ENCODE measurements at regions not wholly inside any gene's neighbourhood (a gene's known extent, or its start where the extent isn't known, plus 50 kb on each side); places are given as distances from the start of the nearest gene placed in this dataset.
"Not testable (repeated sequence)": the region's sequence is repeated elsewhere in the genome, so short reads cannot be mapped to it uniquely, and the experiment has no call there.

DNA sequence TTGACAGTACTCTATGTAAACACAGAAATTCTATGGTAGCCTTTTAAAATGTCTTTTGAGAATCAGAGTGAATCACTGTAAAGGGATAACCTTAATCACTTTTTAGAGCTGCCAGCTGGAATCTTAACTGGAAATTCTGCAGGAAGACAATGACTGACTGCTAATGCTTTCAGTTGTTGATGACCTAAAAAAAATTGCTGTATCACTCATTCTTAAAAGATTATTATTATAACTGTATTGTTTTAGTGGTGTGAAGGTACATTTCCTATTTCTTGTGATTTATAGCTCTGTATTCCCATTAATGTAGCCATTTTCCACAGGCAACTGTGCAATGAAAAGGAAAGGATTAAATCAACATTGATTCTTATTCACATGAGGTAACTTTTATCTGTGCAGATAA lies 260.5 kb downstream of the CALCRL start:
- DNase-seq (no peak), ATAC-seq (replicated peaks in 1 of 2) (no peak)
- H3K27ac Mint-ChIP-seq = no peak overlapping the region
- H3K4me3 Mint-ChIP-seq = no peak overlapping the region
- H3K36me3 Mint-ChIP-seq (ENCODE audit: insufficient read depth in 2 of 2) = no peaks in the 10 kb centered on the region
- H3K4me1 Mint-ChIP-seq (ENCODE audit: low read depth) = no peaks in the 10 kb centered on the region
- peaks cover 0 to 4% of the 10 kb centered on the region in 2 donors for H3K9me3 Mint-ChIP-seq
- H3K27me3 Mint-ChIP-seq (ENCODE audit: low read depth) = no peaks in the 10 kb centered on the region

- no peaks in the 10 kb centered on the region for H3K36me3 Mint-ChIP-seq (ENCODE audit: insufficient read depth in 2 of 2)
- ATAC-seq (replicated peaks in 1 of 2) (no peak), DNase-seq (no peak)
- no peak overlapping the region for H3K4me3 Mint-ChIP-seq
- H3K27ac Mint-ChIP-seq = no peak overlapping the region
- peaks cover 0 to 2% of the 10 kb centered on the region in 2 donors for H3K9me3 Mint-ChIP-seq
- H3K27me3 Mint-ChIP-seq (ENCODE audit: low read depth) = no peaks in the 10 kb centered on the region
- H3K4me1 Mint-ChIP-seq (ENCODE audit: low read depth) = no peaks in the 10 kb centered on the region
Observed at GRCh38 chr2:187180529-187180928, 267.5 kb downstream of the CALCRL start.

GRCh38 chr2:187178876-187179275 lies 269.2 kb downstream of the CALCRL start:
- not testable (repeated sequence) for H3K9me3 Mint-ChIP-seq; H3K4me1 Mint-ChIP-seq (ENCODE audit: low read depth); H3K36me3 Mint-ChIP-seq (ENCODE audit: insufficient read depth in 2 of 2); ATAC-seq (replicated peaks in 1 of 2); DNase-seq; H3K27ac Mint-ChIP-seq; H3K4me3 Mint-ChIP-seq; H3K27me3 Mint-ChIP-seq (ENCODE audit: low read depth)

DNA sequence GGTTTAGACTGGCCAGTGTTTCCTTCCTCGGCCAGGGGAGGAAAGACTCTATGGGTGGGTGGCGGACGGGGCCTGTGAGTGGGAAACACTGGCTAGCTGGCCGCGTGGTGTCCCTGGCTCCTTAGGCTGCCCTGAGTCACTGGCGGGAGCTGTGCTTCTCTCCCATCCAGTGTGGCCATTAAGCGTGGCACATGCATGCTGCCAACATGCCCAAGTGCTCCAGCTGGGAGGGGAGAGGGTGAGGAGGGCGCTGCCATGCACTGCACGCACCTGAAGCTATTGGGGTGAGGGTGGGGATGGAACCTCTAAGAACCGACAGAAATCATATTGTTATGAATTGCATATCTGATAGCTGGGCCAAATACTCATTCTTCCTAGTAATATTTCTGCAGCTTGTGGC lies 270.8 kb downstream of the CALCRL start:
- Mint-ChIP-seq H3K4me3 (no peak overlapping the region), H3K27me3 (ENCODE audit: low read depth) (no peaks in the 10 kb centered on the region), H3K9me3 (peaks cover 0 to 2% of the 10 kb centered on the region in 2 donors), H3K36me3 (ENCODE audit: insufficient read depth in 2 of 2) (no peaks in the 10 kb centered on the region), H3K27ac (no peak overlapping the region), H3K4me1 (ENCODE audit: low read depth) (no peaks in the 10 kb centered on the region)
- DNase-seq = no peak
- ATAC-seq (replicated peaks in 1 of 2) = no peak

GRCh38 chr2:187174582-187174981 lies 273.5 kb downstream of the CALCRL start:
- no peaks in the 10 kb centered on the region for H3K36me3 Mint-ChIP-seq (ENCODE audit: insufficient read depth in 2 of 2)
- H3K27me3 Mint-ChIP-seq (ENCODE audit: low read depth) = no peaks in the 10 kb centered on the region
- no peak overlapping the region for H3K4me3 Mint-ChIP-seq
- peaks cover 0 to 2% of the 10 kb centered on the region in 2 donors for H3K9me3 Mint-ChIP-seq
- ATAC-seq (replicated peaks in 1 of 2) (no peak), DNase-seq (no peak)
- H3K4me1 Mint-ChIP-seq (ENCODE audit: low read depth) = no peaks in the 10 kb centered on the region
- H3K27ac Mint-ChIP-seq = no peak overlapping the region

GRCh38 chr2:187171318-187171717 lies 276.7 kb downstream of the CALCRL start:
- Mint-ChIP-seq H3K4me1 (ENCODE audit: low read depth) (no peaks in the 10 kb centered on the region), H3K27ac (no peak overlapping the region), H3K4me3 (no peak overlapping the region), H3K9me3 (peaks cover 0 to 2% of the 10 kb centered on the region in 2 donors), H3K27me3 (ENCODE audit: low read depth) (no peaks in the 10 kb centered on the region), H3K36me3 (ENCODE audit: insufficient read depth in 2 of 2) (no peaks in the 10 kb centered on the region)
- DNase-seq = no peak
- ATAC-seq (replicated peaks in 1 of 2) = no peak

DNA sequence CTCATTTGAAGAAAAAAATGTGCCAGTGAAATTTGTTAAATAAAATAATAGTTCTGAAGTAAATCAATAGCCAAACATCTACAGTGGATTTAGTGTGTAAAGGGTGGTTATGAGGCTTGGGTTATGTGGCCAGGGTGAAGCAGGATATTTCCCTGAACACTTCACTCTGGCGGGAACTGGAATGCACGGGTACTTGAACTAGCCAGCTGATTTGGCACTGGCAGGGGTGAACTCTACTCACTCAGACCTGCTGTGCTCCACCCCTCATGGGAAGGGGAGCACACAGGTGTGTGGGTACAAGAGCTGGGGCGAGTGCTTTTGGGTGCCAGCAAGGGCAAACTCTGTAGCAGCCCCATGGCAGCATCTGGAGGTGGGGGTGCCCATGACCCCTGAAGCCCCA lies 278.2 kb downstream of the CALCRL start:
- DNase-seq (no peak), ATAC-seq (replicated peaks in 1 of 2) (no peak)
- Mint-ChIP-seq H3K4me1 (ENCODE audit: low read depth) (no peaks in the 10 kb centered on the region), H3K9me3 (peaks cover 0 to 4% of the 10 kb centered on the region in 2 donors), H3K27ac (no peak overlapping the region), H3K4me3 (no peak overlapping the region), H3K27me3 (ENCODE audit: low read depth) (no peaks in the 10 kb centered on the region), H3K36me3 (ENCODE audit: insufficient read depth in 2 of 2) (no peaks in the 10 kb centered on the region)

DNA sequence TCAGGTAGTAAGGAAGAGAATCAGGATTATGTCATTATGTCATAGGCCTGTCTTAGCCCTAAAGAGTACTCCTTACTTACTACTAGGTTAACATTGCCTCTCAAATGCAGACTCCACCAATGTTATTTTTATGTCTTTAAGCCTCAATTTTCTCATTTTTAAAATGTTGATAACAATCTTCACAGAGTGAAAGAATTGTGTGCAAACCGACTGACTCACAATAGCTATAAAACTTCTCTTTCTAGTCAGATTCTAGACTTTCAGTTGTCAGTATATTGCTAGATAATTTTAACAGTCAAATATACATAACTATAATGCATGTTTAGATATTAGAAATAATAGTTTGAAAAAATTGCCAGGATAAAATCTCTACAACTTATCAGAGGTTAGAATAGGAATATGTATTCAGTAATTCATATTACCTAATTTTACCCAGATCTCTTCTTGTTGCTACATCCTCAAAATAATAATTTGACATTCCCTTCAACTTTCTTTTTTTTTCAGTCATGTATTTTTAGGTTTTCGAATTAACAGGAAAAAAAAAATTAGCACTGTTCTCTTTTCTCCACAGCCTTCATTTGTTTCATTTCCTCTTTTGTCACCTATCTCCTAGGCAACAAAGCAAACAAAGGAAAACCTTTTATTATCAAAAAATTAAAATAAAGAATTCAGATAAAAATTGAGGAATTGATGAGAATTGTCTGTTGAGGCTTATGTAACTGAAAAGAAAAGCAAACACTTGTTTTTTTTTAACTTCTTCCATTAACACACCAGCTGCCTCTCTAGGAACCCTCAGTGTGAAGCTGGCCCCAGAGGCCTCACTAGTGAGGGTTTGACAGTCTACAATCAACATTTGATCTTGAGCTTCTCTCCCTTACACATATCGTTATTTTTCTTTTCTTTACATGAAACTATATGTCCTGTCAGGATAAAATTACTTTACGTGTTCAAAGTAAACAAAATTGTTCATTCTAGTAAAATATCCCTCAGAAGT lies 279.0 kb downstream of the CALCRL start:
- Mint-ChIP-seq H3K4me1 (ENCODE audit: low read depth) (no peaks in the 10 kb centered on the region), H3K27ac (no peak overlapping the region), H3K9me3 (peaks cover 0 to 4% of the 10 kb centered on the region in 2 donors), H3K4me3 (no peak overlapping the region), H3K36me3 (ENCODE audit: insufficient read depth in 2 of 2) (no peaks in the 10 kb centered on the region), H3K27me3 (ENCODE audit: low read depth) (no peaks in the 10 kb centered on the region)
- ATAC-seq (replicated peaks in 1 of 2) = no peak
- no peak for DNase-seq

DNA sequence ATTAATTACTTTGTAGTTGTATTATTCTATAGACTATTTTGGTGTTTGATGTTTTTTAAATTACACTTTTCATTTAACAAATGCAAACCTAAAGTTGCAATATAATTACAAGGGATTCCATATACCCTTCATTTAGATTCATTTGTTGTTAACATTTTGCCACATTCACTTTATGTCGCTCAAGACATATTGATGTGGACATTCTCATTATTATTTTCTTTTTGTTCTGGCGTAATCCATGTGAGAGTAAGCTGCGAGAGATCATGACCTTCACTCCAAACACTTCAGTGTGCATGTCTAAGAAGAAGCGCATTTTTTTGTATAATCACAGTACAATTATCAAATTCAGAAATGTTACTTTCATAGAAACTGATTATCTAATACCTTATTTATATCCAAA lies 280.6 kb downstream of the CALCRL start:
- no peak overlapping the region for H3K4me3 Mint-ChIP-seq
- ATAC-seq (replicated peaks in 1 of 2) = no peak
- peaks cover 0 to 2% of the 10 kb centered on the region in 2 donors for H3K9me3 Mint-ChIP-seq
- no peaks in the 10 kb centered on the region for H3K36me3 Mint-ChIP-seq (ENCODE audit: insufficient read depth in 2 of 2)
- no peaks in the 10 kb centered on the region for H3K27me3 Mint-ChIP-seq (ENCODE audit: low read depth)
- no peak overlapping the region for H3K27ac Mint-ChIP-seq
- no peaks in the 10 kb centered on the region for H3K4me1 Mint-ChIP-seq (ENCODE audit: low read depth)
- DNase-seq = no peak

DNA sequence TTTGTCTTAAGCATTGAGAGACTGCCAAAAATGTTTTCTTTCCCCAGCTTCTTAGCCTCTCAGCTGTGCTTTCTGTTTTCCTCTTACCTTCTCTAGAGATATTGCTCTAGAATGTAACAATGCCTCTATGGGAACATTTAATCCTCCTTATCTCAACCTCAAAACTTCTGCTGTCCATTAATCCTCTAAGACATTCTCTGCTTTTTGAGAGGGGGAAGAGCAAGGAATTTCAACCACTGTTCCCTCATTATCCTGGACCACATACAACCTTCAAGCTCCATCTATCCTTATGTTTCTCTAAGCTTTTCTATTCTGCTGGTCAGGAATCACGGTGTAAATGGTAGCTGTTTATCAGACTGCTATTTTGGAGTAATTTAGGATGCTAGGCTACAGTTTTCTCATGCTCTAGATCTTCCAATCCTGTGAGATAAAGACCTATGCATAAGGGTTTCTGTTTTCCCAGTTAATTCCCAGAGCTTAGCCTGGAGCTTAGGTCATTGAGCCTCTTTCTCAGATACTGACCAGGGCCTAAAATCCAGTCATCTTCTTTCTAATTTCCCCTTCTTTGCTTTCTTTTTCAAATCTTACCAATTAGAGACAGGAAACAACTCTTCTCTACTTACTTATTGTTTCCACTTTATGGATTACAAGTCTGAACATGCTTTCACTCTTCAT lies 282.0 kb downstream of the CALCRL start:
- Mint-ChIP-seq H3K27ac (no peak overlapping the region), H3K9me3 (peaks cover 0 to 2% of the 10 kb centered on the region in 2 donors), H3K4me1 (ENCODE audit: low read depth) (no peaks in the 10 kb centered on the region), H3K27me3 (ENCODE audit: low read depth) (no peaks in the 10 kb centered on the region), H3K36me3 (ENCODE audit: insufficient read depth in 2 of 2) (no peaks in the 10 kb centered on the region), H3K4me3 (no peak overlapping the region)
- ATAC-seq (replicated peaks in 1 of 2) (no peak), DNase-seq (no peak)

DNA sequence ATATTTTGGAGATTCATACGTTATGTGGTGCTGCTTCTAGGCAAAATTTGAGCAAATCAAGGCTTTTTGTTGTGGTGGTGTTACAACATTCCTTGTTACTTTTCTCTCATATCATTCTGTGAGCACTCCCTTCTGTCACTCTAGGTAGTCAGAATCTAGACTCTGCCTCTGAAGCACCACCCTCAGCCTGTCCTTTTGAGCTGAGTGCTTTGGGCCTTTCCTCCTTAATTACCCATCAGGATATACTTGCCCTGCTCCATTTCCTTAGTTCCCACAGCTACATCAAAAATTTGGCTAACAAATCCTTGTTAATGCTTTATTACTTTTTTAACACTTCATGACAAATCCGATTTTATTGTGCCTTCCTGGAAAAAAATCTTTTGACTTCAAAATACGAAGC lies 289.6 kb downstream of the CALCRL start:
- no peak overlapping the region for H3K4me3 Mint-ChIP-seq
- H3K27ac Mint-ChIP-seq = no peak overlapping the region
- H3K4me1 Mint-ChIP-seq (ENCODE audit: low read depth) = no peaks in the 10 kb centered on the region
- H3K9me3 Mint-ChIP-seq = peaks cover 5 to 6% of the 10 kb centered on the region in 2 donors
- DNase-seq (no peak), ATAC-seq (replicated peaks in 1 of 2) (no peak)
- no peaks in the 10 kb centered on the region for H3K27me3 Mint-ChIP-seq (ENCODE audit: low read depth)
- H3K36me3 Mint-ChIP-seq (ENCODE audit: insufficient read depth in 2 of 2) = no peaks in the 10 kb centered on the region

- no peak for ATAC-seq (replicated peaks in 1 of 2)
- H3K9me3 Mint-ChIP-seq = peaks cover 5 to 6% of the 10 kb centered on the region in 2 donors
- H3K4me3 Mint-ChIP-seq = no peak overlapping the region
- no peaks in the 10 kb centered on the region for H3K27me3 Mint-ChIP-seq (ENCODE audit: low read depth)
- DNase-seq = no peak
- no peak overlapping the region for H3K27ac Mint-ChIP-seq
- H3K4me1 Mint-ChIP-seq (ENCODE audit: low read depth) = no peaks in the 10 kb centered on the region
- H3K36me3 Mint-ChIP-seq (ENCODE audit: insufficient read depth in 2 of 2) = no peaks in the 10 kb centered on the region
Observed at GRCh38 chr2:187157046-187157445, 291.0 kb downstream of the CALCRL start.

GRCh38 chr2:187155476-187155875 lies 292.6 kb downstream of the CALCRL start:
- Mint-ChIP-seq H3K27ac (no peak overlapping the region), H3K9me3 (peaks cover 5 to 6% of the 10 kb centered on the region in 2 donors)
- DNase-seq = no peak

More at GRCh38 chr2:187155476-187155875, 292.6 kb downstream of the CALCRL start:
- Mint-ChIP-seq H3K36me3 (ENCODE audit: insufficient read depth in 2 of 2) (no peaks in the 10 kb centered on the region), H3K27me3 (ENCODE audit: low read depth) (no peaks in the 10 kb centered on the region), H3K4me3 (no peak overlapping the region), H3K4me1 (ENCODE audit: low read depth) (no peaks in the 10 kb centered on the region)
- no peak for ATAC-seq (replicated peaks in 1 of 2)
